ENCODE measurements at regions not wholly inside any gene's neighbourhood (a gene's known extent, or its start where the extent isn't known, plus 50 kb on each side); places are given as distances from the start of the nearest gene placed in this dataset.

DNA sequence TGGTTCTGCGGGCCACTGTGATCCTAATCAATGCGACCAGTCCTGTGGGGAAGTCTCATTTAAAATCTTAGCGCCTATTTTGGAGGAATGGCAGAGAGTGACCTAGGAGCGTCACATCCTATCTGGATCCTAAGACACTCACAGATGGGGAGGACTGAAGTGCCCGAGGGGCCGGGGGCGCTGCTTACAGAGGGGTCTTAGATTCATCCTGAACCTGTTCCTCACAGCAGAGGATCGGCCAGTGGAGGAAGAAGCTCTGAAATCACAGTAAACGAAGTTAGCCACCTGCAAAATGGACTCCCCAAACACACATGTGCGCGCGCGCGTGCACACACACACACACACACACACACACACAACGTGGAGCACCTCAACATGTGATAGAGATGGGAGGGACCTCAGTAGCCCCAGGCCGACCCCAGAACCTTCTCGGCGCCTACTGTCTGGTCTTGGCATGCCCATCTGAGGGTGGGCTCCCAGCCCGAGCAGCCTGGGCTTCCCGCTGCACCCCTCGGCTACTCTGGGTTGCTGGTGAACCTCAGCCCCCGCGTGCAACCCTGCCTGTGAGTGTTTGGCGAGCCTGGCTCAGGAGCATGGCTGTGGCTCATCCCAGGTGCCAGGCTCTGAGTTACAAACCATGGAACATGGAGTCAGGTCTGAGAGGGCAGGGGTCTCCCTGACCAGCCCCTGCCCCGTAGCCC is 613.3 kb downstream of the TBC1D22A start:
- DNase-seq, result no peak

DNA sequence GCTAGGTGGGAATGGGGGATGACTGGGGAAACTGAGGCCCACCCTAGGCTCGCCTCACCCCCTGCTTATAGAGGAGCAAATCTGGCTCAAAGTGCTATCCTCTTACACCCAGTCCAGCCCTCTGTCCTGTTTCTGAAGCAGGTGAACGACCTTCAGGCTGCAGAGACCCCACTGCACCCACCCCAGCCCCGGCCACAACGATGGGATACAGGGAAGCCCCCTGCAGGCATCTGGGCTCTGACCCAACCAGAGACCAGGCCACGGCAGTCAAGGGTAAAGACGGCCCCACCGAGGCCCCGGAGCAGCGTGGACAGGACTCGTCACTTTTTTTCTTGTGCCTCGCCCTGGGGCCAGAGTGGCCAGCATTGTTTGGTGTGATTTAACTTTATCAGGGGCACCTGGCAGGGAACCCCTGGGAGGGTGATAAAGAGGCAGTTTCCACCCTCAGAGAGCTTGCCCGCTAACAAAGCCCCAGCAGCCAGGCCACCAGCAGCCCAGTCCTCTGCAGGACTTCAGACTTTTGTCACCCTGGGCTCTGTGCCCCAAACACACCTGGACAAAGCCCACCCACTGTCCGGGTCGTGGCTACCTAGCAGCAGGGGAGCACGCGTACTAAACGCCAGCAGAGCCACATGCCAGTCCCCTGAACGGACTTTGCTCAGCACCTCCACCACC is 612.6 kb downstream of the TBC1D22A start:
- no peak for DNase-seq

DNA sequence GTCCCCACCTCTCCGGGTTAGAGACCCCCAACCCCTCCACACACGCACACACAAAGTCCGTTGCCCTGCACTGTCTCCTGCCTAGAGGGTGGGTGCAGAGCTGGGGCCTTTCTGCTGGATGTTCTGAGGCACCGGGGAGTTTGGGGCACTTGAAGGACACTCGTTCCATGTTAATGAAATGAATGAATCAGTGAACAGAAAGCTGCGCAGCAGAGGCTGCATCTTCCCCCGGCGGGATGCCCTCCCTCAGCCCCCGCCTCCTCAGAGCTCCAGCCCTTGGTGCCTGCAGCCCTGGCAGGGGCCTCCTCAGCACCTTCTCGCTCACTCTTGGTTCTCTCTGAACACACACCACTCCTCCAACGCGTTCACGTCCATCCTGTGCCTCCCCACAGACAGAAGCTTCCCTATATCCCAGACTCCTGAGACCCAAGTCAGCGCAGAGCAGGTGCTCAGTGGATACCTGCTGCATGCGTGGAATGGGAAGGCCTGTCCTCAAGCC is 611.9 kb downstream of the TBC1D22A start:
- DNase-seq, result no peak

DNA sequence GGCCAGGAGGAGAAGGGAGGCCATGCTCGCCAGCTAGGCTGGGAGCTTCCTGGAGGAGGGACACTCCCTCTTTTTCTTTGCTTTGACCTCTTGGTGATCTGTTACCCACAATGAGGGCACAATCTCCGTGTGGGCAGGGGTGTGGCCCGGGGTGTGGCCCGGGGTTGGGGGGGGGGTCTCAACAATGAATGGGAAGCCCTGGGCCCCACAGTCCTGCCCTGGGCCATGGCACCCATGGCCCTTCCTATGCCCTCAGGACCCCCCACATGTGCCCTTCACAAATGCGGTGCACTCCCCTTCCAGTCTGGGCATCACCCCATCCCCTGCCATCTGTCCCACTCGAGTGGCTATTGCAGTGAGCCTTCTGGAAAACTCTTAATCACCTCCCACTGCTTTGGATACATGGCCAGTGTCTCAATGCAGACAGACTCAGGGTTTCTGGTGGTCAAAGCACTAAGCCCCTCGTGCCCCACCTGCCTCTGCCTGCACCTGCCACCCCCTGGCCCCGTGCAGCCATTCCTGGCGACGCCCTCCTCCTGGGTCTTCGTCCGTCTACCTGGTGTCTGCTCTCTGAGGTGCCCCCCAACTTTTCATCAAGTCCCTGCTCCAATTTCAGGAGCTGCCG is 611.3 kb downstream of the TBC1D22A start:
- no peak for DNase-seq

DNA sequence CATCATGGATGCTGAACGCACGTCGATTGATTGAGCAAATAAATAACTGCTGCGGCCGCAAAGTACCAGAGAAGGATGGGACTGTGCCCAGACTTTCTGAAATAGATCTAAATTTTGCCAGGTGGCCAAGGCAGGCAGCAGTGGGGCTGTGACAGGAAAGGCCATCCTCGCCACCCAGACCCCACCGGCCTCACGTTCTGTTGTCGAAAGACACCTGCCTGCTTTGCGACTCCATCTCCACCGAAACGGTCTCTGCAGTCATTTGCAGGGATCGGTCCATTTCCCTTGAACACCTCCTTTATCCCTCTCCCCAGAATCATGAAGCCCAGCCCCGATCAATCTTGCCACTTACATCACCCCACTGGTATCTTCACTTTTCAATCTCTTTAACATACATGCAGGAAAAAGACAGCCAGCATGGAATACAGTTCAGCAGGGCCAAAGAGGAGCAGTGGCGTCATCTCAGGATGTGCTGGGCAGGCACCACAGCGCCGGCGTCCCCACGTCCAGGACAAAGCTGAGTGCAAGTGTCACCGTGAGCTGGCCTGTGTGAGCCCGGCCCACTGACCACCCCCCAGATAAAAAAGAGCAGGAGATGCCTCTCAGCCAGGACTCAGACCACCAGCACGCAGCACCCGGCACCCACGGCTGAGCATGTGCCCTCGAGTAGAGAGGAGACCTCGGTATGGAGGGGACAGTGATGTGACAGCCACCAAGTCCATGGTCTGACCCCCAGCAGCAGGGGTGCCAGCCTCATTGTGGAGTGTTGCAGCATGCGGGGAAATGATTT is 610.3 kb downstream of the TBC1D22A start:
- DNase-seq, result no peak

DNA sequence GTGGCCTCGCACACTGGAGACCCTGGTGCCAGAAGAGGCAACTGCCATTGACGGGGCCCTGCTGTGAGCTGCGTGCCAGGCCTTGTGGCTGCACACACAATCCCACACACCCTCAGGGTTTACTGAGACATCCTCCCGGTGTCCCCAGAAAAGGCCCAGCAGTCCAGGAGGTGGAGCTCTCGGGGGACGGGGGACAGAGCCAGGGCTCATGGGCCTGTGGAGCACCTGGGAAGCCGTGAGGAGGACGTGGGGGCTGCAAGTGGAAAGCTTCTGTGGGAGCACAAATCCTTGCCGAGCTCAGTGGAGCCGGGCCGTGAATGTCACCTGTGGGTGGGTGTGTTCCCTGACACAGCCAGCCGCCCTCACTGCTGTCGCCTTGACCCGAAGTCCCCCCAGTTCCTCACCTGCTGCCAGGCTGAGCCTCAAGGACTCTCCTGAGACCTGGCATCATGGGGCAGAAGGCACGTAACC is 609.7 kb downstream of the TBC1D22A start:
- DNase-seq, result no peak

DNA sequence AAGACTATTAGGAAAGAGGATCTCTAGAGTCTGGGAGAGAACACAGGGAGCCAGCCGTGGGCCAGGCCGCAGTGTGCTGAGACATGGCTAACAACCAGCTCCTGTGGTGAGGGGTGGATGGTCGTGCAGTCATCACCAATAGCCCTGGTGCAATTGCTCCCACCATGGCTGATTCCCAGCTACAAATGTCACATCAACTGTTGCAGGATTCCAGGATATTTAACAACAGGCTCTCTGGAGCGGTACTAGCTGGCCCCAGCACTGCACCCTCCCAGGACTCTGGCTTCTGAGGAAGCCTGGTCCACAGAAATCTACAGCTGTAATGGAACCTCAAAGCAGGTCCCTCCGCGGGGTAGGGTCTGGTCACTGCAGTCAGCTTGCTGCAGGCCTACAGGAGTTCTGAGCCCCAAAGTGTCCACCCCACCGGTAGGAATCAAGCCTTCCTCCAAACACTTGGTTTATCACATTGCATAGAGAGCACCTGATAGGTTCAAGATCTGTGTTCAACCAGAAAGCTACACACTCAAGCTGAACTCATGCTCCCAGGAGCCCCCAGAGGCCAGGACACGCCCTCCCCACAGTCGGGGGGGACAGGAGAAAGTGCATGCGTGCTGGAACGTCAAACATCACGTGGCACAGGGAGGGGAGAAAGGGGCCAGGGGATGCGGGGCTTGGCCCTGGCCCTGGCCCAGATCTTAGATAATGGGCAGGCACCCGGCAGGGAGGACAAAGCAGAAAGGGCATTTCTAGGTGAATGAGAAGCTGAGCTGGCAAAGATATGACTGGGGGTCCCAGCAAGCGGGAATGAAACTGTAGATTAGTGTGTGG is 609.0 kb downstream of the TBC1D22A start:
- DNase-seq, result no peak

DNA sequence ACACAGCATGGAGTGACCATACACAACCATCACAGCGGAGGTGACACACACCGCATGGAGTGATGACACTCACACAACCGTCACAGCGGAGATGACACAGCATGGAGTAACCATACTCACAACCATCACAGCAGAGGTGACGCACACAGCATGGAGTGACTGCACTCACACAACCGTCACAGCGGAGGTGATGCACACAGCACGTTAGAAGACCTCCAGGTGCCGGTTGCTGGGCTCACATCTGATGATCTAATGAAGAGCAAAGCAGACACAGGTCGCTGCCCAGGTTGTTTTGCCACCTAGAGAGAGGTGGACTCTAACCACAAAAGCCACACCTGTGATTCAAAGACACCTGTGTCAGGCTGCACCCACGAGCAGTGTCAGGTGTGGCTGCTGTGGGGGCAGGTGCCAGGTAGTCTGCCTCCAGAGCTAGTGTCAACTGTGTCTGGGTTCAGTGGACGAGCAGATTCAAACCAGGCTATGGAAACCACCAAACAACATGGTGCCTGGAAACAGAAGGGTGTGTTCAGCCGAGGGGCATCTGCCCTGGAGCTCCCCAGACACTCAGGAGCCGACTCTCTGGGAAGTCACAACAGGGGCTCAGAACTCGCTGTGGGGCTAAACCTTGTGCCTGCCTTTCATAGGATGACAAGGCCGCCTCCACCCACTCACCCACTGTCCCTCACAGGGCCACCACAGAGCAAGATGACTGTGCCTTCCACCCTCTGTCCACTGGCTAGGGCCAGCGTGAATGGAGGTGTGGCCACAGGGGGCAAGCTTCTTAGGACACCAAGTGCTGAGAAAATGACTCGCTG is 608.2 kb downstream of the TBC1D22A start:
- DNase-seq, result no peak

DNA sequence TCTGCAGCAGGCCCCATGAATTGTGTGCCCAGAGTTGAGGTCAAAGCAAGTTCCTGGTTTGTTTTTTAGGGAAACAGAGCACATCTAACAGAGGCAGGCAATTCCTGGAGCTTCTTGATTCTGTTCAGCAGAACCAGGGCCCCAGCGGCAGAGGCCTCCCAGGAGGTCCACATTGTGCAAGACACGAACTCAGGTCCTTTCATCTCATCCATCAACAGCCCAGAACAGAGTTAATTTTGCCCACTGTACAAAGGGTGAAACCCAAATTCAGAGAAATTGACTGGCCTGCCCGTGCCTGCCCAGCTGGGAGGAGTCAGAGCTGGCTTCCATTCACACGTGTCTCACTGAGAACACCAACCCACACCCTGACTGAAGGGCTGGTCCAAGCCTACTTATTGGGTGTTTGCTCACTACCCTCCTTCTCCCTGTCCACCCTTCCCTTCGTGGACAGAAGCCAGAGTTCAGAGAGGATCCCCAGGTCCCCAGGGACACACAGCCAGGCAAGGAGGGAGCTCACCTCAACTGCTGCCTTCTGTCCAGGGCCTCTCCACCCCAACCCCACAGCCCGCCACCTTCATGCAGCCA is 607.1 kb downstream of the TBC1D22A start:
- no peak for DNase-seq

DNA sequence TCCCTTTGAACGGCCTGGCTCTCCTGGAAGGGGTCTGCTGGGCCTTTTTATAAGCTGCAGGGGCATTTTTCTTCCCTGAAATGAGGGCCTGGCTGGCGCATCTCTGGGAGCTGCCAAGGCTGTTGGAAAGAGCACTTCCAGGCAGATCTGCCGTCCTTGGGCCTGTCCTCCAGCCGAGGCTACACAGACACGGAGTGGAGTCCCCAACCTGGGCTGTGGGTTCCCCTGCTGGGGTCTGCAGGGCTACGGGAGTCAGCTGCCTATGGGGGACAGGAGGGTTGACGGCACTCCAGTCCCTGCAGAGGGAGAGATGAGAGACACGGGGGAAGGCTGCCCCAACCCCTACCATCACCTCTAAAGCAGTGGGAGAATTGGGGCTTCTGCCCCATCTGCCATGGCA is 606.6 kb downstream of the TBC1D22A start:
- no peak for DNase-seq

DNA sequence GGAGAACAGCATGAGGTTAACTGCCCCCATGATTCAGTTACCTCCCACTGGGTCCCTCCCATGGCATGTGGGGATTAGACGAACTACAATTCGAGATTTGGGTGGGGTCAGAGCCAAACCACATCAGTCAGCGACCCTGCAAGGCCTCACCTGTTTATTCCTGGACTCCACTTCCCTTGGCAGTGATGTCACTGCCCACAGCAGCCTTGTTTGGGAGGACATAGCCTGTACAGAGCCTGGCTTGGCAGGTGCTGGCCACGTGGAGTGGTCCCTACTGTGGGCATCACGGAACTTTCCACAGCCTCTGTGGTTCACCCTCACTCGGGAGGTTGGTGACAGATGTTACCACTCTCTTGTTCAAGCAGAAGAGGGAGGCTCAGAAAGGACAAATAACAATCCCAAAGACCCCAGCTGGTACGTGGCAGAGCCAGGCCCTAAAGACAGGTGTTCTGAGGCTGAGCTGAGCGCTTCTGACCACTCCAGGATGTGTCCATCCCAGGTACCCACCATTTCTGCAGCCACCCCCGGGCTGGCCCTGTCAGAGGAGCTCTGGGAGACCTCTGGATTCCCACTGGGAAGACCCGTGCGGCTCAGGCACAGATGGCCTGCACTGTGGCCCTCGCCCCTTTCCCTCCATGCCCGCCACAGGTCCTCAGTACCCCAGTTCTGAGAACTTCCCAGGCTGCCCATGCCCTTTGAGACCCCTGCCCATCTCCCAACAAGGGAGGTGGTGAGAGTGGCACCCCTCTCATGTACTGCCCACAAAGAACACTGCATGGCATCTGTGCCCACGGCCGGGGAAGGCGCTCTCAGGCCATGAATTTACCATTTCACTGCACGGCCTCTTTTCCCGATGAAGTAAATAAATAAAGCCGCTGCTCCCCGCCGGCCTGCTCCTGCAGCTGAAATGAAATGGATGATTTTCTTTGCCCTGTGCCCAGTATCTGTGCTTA is 605.8 kb downstream of the TBC1D22A start:
- DNase-seq, result no peak

DNA sequence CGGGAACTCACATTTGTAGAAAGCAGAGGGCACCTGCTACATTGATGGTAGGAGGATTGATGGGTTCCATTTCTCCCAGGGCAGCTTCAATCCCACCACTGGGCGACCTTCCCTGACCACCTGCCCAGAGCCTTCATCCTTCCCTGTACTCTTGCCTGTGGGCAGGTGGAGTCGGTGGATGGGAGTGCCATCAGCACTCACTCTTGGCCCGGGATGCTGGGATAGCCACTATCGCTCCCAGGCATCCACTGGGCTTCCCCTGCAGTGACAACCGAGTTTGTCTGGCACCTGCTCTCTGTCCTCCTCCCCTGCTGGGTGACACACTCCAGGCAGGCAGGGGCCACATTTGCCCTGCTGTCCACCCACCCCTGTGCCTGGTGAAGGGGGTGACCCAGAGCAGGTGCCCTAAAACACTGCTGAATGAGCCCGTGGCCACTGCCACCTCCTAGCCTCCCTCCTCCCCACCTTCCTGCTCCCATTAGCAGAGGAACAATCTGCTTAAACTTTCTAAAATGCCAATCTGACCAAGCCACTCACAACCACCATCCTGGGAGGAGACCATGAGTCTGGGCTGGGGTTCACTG is 604.7 kb downstream of the TBC1D22A start:
- no peak for DNase-seq

DNA sequence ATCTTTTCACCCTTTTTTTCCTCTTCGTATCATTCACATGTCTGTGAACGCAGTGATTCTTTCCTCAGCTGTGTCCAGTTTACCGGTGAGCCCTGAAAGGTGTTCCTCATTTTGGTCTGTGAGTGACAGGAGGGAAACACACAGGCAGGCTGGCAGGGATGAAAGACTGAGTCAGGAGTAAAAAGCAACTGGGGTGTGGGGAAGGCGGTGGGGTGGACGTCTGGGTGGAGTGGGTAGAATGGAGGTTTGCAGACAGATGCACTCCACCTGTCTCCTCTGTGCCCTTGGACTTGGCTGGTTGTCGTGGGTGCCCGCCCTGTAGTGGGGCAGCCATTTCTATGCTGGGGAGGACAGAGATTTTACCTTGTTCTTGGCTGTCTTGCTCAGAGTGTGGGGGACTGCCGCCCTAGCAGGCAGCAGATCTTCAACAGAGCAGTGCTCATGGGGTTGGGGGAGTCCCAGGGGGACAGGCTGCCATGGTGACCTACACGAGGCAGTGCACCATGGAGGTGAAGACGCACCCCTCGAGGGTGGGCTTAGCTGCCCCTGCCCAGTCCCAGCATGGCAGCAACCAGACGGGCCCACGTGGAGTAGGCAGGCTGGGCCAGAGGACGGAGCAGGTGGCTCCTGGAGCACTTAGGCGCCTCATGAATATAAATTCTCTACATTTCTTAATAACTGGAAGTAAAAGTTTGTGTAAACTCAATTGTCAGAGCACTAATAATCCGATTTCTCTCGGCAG is 603.7 kb downstream of the TBC1D22A start:
- no peak for DNase-seq

DNA sequence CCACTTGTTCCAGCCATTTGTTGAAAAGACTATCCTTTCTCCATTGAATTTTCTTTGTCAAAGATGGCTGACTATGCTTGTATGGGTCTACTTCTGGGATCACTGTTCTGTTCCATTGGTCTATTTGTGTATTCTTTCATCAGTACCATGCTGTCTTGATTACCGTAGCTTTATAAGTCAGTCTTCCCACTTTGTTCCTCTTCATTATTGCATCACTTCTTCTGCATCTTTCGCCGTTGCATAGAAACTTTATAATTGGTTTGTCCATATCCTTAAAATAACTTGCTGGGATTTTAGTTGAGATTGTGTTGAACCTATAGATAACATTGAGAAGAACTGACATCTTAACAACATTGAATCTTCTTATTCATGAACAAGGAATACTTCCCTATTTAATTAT is 598.8 kb downstream of the TBC1D22A start:
- no peak for DNase-seq

DNA sequence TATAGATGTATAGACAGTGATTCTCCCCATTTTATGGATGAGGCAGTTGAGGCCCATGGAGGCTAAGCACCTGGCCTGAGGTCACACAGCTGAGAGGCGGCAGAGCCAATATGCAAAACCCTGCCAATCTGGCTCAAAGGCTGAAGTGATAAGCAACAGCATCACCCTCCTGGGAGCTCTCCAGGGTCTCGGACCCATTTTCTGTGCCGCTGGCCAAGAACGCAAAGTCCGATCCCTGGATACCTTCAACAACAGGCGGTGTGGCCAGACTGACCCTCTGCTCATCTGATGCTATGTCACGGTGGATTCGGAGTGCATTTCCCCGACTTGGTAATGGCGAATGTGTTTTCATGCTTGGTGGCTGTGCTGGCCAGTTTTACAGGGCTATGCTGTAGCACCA is 595.0 kb downstream of the TBC1D22A start:
- DNase-seq, result no peak

DNA sequence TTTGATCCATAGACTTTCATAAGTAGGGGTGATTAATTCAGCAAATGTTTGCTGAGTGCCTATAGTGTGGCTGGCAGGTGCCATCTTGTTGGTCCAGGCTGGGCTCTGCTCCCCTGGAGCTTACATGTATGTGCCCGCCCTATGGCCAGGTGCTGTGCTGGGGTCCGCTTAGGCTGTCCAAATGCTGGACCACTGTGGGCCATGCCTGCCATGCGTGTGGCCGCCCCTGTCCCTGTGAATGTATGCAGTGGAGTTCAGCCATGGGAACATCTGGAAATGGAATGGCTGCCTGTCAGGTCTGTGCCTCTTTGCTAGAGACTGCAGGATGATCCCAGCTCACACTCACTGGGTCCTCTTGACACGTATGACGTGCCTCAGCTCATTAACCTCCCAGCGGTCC is 594.6 kb downstream of the TBC1D22A start:
- DNase-seq, result no peak

DNA sequence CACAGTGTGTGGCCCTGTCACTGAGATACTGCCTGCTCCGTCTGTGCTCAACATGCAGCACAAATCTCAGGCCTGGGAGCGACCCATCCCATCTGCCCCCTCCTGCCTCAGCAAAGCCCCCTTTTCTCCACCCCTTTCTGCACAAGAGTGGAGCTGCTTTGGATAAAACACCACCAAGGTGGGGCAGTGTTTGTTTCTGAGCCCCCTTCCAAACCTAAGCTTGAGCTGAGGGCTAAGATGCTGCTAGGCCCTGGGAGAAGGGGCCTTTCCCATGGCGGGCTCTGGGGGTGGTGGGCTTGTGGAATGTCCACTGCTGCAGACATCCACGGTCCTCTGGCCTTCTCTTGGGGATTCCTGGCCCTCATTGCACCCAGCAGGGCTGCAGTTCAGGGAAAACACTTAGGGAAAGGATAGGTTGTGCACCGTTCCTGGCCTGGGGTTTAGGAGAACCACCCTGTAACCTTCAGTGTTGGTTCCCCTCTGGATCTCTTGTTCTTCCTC is 594.1 kb downstream of the TBC1D22A start:
- DNase-seq, result no peak

DNA sequence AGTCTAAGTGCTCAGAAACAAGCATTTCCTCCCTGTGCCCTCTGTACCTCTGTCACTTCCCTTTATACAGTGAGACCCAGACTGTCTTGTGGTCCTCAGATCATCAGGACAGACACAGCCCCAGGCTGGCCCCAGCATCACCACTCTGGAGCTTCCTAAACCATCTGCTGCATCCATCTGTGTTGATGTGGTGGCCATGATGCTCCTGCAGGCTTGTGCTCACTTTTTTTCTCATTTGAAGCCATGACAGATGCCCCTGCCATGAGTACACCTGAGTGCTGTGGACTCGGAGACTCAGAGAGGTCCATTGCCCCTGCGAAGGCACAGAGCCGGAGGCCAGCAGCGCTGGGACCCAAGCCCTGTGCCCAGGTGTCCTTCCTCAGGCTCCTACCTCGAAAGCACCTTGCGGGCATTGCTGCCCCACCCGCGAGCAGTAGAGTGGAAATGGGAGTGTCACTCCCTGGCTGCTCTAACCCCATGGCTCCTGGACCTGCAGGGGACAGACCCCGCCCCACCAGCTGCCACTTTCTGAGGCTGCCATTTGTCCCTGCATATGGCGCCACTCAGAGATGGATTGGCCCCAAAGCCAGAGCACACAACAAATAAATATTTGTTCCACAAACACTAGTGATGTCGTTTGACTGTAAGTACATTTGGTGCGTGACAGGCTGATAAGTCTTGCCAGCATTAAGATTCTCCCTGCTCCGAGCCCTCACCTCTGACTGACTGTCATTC is 593.5 kb downstream of the TBC1D22A start:
- DNase-seq, result no peak
